ENCODE measurements at regions not wholly inside any gene's neighbourhood (a gene's known extent, or its start where the extent isn't known, plus 50 kb on each side); places are given as distances from the start of the nearest gene placed in this dataset.

DNA sequence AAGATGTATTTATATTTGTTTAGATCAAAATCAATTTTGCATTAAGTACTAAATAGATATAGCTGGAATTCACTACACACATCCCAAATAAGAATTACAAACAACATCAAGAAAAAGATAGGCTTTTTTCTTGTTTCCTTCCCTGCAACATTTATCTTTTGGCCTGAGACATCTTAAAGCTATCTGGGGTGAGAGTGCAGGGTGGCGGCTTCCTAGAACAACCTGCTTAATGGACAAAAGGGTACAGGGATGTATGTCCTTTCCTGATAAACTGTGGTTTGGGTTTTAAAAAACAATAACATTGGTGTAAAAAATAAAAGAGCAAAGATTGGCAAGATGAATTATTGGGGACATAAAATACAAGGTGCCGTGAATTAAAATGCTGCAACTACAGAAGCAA, 54.4 kb downstream of the EPRS1 start:
- no peak for TF ChIP-seq CTCF (IDR thresholded peaks at IDR 0.05; ENCODE audit: insufficient read depth, low read depth, low read length)
- TF ChIP-seq EZH2 (IDR thresholded peaks at IDR 0.05; ENCODE audit: insufficient read depth, low read length) = no peak

Measured in astrocyte (in vitro differentiated cells and primary cell).